Femur (tissue), 1 donor: ENCODE measurements at regions not wholly inside any gene's neighbourhood (a gene's known extent, or its start where the extent isn't known, plus 50 kb on each side); places are given as distances from the start of the nearest gene placed in this dataset.
"Not testable (repeated sequence)": the region's sequence is repeated elsewhere in the genome, so short reads cannot be mapped to it uniquely, and the experiment has no call there.

Experiments used
- DNase-seq: peaks from one replicate; pipeline ENCODE4 v3.0.0-alpha.2; 2017

DNA sequence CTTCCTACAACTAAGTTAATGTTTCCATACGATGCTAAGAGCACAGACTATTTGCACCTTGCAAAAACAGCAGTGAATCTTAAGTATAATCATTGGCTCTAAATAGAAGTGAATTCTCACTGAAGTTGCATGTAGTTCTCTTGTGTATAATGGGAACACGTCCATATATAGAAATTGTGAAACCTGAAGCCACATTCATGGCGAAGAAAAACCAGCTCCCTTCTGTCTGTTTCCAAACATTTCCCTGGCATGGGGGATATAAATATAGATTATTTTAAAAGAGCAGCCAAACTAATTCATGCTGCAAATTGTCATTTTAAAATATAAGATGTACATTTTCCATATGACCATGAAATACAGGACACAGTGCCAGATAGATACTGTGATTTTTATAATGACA, 71.1 kb downstream of the TRAM1L1 start:
- DNase-seq, result no peak

DNA sequence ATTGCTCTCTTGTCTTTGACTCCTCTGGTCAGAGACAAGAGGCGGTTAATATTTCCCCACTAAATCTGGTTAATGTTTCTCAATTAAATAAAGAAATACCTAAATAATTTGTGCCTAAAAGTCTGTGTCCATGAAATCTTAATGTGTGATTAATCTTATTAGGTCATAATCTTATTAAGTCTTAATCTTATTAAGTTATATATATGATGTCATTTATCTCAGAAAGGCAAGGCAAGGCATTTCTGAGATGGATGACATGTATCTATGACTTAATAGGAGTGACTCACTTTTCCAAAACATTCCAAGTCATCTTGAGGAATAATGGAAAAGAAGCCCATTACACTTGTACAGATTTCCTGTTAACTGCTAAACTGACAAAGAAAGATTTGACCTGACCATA, 74.7 kb downstream of the TRAM1L1 start:
- DNase-seq, result no peak

DNA sequence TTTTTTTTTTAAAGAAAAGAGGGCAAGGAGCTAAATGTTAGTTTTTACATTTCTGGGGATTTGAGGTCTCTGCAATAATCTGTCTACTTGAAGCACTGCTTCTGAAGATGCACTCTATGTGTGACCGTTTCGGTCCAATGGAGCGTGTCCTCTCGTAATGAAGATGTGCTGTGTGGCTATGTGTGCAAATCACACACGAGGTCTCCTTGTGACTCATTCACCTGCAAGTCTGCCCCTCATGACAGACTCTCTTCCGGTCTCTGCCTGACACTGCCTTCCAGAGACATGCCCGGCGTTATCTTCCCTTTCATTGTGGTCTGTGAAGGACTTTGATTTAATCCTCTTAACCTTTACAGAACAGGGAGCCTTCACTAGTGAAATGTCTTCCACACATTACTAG, 84.3 kb downstream of the TRAM1L1 start:
- no peak for DNase-seq

DNA sequence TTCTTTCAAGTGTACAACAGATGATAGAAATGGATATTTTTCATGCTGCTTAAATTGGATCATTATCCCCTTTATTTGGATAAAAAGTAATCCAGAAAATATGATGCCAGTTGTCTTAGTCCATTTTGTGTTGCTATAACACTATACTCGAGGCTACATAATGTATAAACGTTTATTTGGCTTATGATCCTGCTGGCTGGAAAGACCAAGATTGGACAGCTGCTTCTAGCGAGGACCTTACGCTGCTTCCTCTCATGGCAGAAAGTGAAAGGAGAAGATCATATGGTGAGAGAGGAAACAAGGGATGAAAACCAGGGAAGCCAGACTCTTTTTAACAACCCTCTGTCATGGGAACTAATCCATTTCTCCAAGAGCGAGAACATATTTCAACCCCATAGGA, 102.7 kb downstream of the TRAM1L1 start:
- no peak for DNase-seq

DNA sequence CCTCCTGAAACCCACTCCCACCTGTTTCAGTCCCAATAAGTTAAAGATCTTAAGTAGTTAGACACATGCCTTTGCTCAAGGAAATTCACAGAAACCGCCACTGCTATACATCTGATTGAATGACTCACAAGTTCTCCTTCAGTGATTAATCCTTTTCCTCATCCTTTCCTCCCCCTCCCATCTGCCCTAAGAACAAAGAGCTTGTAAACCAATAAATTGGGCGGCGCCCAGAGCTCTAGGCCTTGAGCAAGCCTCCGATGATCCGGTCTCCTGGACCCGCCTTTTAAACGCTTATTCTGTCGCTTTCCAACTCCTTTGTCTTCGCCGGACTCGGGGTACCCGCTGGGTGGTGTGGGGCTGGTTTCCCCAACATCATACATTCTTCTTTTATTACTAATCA, 104.9 kb downstream of the TRAM1L1 start:
- DNase-seq, result not testable (repeated sequence)

DNA sequence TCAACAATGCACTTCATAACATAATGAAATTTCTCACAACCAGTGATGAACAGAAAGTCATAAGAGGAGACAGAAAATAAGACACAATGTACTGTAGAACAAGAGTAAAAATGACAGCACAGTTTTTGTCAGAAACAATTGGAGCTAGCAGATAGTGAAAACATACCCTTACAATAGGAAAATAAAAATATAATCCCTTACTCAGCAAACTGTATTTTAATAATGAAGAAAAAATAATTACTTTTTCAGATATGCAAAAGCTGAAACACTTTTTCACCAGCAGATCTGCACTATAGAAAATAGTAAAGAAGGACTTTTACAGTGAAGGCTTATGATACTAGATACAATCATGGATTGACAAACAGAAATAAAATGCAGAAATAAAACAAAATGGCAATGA, 126.3 kb downstream of the TRAM1L1 start:
- no peak for DNase-seq

DNA sequence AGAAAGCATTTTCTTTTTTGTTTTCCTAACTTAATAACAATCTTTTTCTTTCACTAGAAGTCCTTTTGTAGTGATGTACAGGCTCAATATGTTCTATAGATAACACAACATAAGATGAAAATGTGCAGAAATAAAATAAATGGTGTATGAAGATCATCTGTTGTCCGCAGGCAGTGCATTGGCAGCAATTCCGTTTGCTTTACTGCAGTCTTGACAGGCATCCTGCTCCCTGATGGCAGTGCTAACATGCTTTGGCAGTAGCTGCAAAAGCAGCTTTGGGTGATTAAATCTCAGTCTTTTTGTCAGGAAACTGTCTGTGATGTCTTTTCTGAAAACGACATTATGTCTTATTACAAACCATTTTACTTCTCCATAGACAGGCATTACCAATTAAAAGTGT, 131.4 kb downstream of the TRAM1L1 start:
- DNase-seq, result no peak

DNA sequence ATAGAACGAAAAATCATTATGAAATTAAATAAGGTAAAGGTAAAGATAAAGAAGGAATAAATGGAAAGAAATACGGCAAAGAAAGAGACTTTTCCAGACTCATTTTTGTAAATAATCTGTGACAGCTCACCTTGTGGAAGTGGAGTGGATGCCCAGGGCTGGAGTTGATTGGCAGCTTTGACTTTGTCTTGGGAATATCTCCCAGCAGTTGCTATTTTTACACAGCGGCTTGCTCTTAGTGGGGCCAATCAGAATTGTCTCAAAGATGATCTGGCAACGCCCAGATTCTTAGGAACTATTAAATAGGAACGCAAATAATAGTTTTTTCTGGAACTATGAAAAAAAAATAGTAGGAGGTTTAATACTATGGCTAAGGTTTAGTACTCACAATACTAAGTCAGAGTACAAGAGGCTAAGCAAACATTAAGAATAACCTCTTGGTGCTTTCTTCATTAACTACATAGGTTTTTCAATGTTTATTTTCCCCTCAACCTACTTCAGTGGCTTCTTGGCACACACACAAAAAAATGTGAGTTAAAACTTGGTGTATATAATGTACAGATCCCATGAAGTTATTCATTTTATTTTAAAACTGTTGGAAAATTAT, 132.7 kb downstream of the TRAM1L1 start:
- DNase-seq, result no peak

DNA sequence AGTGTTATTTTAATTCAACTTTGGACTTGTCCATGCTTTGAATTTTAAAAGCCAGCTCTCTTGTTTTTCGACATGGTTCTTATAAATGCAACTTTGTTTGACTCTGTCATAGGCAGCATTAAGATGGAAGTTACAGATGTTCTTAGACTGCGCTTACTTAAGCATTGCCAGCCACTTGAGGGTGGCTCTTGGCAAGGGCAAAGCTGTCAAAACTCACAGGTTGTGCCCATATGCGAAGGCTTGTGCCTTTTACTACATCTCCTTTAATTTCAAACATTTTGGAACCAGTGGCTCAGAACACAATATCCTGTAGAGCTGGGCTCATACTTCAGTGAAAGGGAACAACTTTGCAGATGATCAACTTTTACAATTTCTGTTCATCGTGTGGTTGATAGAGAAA, 135.5 kb downstream of the TRAM1L1 start:
- DNase-seq, result no peak

DNA sequence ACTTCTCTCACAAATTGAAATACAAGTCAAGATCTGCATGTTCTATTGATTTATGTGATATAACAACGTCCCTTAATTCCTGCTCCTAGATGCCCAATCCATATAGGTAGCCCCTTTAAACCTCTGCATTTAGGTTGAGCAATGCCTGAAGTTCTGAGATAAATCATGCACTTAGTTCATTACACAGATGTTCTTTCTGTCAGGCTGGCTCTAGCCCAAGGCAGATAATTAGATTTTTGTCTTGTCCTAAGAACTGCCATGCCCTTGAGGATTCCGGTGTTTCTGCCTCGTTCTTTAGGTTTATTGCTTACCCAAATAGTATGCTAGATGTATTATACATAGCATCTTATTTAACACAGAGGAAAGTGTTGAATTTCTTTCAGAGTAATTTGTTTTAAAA, 143.1 kb downstream of the TRAM1L1 start:
- no peak for DNase-seq

DNA sequence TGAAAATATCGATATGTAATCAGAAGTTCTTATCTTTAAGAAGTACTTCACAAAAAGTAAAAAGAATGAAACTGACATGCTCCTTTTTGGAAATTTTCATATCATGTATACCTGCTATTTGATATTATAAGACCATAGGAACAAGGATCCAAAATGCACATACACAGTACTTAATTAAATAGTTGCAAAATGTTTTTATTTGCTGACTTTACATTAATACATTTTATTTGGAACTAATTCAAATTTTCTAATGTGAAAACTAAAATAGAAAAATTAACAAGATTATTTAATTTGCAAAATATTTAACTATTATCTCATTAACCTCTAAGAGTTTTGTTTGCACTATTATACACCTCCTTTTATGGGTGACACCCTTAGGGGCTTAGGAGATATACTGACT, 155.0 kb downstream of the TRAM1L1 start:
- DNase-seq, result no peak

DNA sequence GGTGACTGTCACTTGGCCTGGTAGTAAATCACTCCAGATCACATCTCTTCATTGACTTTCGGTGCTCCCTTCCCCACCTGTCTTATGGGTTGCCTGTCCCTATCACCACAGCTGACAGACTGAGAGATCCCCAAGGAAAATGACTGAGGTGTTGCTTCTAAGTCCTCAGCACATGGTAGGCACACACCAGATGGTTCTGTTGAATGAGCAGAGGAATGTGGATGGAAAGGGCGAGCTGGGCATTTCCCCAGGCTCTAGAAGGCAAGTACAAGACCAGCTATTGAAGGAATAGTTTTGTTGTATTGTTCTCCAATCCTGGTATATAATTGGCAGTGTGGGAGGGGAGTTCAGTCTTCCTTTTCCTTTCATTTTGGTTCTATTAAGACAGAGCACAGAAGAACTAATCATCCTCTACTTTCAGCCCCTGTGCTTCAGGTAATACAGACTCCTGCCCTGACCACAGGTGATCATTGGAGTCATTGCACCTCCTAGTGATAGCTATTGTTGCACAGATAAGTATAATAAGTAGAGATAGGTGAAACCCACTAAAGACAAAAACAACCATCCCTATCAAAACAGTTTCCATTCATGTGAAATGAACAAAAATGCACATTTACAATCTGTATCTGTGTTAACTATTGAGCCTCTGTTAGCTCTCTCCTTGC, 158.6 kb downstream of the TRAM1L1 start:
- DNase-seq, result no peak

DNA sequence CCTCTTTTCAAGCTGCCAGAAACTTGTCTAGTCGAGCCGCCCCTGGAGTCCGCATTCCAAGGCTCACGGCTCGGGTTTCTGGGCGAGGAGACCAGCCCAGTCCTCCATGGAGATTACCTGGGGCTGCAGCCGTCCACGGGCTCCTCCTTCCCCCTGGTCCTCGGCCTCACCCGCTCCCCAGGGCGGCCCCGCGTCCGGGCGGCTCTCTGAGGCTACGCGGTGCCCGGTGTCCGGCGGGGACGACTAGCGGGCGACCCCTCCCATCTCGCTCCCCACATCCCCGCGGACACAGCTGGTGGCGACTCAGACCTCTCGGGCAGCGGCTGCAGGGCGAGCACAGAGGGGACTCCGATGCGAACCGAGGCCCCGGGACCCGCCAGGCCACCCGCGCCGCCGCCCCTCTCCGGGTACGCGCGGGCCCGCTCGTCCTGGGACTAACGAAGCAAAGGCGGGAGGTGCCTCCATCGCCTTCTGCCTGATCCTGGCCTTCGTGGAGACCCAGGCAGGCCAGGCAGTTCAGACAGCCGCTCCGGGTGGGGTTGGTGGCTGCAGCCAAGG, 159.4 kb downstream of the TRAM1L1 start:
- DNase-seq, result peak; percentile 24

DNA sequence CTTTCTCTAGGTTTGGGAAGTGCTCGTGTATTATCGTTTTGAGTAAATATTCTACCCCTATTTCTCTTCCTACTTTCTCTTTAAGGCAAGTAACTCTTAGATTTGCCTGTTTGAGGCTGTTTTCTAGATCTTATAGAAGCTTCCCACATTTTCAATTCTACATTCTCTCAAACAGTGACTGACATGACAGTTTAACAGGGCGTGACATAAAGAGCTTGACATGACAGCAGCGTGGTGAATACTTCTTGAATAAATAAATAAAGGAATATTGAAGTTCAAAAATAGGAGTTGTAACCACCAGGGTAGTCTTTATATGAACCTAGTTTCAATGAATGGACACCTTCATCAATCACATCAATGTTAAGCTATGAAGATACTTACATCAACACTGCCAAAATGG, 162.0 kb downstream of the TRAM1L1 start:
- no peak for DNase-seq

DNA sequence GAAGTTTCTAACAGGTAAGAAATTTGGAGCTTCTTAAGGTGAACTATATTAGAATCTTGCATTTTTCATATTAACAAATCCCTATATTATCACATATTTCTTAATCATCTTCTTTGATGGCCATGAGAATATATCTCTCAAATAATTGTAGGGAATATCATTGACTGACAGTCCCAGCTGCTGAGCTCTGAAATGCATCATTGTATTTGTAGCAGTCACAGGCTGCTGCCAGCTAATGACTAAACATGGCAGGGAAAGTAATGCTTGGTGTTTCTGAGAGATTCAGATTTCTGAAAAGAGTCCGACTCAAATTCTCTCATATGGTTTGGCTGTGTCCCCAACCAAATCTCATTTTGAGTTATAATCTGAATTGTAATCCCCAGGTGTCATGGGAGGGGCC, 171.9 kb downstream of the TRAM1L1 start:
- peak; percentile 24 for DNase-seq

DNA sequence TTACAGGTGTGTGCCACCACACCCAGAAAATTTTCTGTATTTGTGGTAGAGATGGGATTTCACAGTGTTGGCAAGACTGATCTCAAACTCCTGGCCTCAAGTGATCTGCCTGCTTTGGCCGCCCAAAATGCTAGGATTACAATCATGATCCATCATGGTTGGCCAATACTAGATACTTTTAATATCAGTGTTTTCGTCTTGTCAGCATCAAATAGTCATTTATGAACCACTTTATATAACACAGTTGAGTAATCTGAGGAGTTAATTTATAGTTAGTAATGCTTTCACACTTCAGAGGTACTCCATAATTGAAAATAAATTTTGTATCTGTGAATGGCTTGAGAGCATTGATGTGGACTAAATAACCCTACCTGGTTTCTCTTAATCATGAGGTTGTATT, 178.6 kb downstream of the TRAM1L1 start:
- DNase-seq, result no peak

DNA sequence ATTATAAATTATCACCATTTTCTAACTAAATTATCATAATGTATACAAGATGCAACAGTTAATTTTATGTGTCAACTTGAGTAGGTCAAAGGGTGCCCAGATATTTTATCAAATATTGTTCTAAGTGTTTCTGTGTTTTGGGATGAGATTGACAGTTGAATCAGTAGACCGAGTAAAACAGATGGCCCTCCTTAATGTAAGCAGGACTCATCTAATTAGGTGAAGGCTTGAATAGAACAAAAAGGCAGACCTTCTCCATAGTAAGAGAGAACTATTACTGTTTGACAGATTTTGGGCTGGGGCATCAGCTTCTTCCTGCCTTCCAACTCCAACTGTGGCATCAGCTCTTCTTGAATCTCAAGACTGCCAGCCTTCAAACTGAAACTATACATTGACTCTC, 185.8 kb downstream of the TRAM1L1 start:
- no peak for DNase-seq

DNA sequence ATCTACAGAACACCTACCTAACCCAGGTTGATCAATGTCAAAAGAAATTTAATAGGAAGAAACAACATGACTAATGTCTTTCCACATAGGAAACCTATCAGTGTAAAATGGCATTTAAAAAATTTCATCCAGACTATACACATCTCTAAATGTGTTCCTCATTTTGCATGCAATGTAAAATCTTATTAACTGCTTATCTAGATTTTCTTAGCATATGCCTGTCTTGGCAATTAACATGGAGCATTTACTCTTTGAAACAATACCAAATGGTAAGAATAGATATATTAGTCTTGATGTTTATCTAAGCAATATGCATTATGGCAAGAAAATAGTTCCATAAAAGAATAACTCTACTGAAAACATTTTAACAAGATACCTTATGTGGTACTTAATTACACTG, 199.8 kb downstream of the TRAM1L1 start:
- no peak for DNase-seq

DNA sequence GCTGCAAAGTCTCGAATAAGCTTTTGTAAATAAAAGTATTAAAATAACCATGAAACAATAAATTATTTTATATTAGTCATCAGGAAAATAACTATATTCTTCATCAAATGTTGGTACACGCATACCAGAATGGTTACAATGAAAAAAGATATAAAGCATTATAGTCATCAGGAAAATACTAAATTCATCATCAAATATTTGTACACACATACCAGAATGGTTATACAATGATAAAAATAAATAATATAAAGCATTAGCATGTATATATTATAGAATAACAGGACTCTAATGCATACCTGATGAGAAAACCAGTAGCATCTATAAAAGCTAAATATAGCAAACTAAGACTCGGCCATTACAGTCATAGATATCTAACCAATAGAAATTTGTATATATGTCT, 202.9 kb downstream of the TRAM1L1 start:
- DNase-seq, result no peak

DNA sequence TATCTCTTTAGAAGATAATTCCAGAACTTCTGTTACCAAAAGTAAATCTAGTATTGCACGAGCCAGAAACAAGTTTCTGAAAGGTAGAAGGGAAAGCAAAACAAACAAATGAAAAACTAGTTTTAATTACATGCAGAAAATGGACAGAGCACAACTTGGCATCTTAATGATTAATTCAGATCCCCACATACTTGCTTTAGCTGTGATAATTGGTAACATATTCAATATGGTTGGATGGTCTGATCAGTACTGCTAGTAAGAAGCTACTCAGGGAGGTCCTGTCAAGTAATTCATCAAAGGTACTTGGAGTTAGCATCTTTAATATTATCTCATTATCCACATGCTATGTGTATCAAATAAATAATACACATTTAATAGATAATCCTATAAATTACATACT, 204.3 kb downstream of the TRAM1L1 start:
- no peak for DNase-seq

DNA sequence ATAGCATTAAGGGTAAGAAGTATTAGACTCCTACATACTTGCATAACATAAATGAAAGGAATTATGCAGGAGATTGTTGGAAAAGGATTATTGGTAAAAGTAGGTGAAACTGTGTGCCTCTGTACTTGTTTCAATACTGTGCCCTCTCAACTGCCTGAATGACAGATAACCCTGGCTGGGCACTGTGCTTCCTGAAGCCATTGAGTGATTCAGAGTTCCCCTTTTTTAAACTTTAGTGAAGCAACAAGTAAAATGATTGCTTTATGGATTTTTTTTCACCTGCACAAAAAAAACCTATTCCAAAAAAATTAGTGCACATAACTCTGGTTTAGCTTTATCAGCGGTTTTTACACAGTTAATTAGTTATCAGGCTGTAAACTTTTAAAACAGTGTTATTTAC, 204.8 kb downstream of the TRAM1L1 start:
- DNase-seq, result no peak

DNA sequence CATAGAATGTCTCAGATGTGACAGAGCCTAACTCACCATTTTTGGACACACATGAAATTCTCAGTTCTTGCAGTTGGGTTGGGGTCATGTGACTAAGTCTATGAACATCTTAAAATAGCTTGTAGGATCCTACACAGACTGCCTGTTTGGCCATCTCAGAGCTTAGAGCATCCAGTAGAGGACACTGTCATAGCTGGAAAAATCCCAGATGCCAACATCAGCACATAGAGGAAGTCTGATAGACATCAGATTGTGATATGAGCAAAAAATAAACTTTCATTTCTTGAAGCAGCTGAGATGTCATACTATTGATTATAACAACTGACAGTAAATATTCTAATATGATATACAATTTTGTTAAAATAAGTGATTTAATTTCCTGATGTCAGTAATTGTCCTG, 207.1 kb downstream of the TRAM1L1 start:
- DNase-seq, result no peak

DNA sequence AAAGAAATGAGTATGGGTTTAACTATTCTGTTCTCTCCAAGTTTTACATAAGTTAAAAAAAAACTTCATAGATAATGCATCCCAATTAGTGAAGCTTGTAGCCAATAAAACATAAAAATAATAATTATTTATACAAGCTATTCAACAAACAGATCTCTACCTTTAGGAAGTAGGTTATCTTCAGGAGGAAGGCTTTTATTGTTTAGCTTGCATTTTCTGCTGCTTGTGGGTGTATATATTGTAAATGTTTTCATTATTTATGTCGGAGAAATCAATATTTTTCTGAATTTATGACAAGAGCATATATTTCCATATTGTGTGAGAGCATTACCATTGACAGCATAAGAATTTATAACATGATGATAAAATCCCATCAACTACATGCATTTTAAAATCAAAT, 208.3 kb downstream of the TRAM1L1 start:
- no peak for DNase-seq

DNA sequence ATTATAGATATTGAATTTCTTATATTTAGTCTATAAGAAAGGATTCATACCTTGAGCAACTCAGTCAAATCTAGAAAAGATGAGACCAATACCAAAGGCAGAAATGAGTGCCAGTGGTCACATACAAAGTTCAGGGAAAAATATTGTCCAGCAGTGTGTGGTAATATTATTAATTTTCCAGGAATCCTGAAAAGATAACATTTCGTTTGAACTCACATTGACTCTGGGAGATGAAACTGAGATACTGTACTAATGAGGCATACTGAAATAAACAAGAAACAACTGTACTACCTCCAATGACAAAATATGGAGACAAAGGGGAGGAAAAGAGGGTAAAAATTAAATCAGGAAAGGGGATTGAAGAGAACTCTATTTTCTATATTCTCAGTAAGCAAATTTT, 212.4 kb downstream of the TRAM1L1 start:
- DNase-seq, result no peak

DNA sequence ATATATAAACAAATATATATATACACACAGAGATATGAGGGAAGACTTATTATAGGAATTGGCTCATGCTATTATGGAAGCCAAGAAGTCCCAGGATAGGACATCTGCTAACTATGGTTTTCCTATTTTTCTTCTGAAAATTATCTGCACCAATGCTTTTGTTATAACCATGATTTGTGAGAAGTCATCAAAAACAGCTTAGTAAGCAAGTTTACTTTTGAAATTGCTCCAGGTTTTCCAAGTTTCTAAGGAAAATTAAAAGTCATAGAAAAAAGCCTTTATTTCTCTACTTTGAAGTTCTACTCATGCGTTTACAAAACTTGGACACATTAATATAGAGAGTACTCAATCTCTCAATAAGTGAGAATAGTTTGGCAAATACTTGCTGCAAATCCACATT, 213.1 kb downstream of the TRAM1L1 start:
- DNase-seq, result no peak
